OCI-LY7 (cell line): ENCODE measurements at regions not wholly inside any gene's neighbourhood (a gene's known extent, or its start where the extent isn't known, plus 50 kb on each side); places are given as distances from the start of the nearest gene placed in this dataset.

Experiments used
- BruUV-seq: library from RNA; stranded (reverse); fragments of 400-500 nt; replicated peaks from 2 replicates; lab custom pipeline; 2021; lab: Mats Ljungman, UMichigan
- CTCF ChIA-PET: fragments of 300-600 bp; sonication (Branson Sonifier 250); formaldehyde crosslinking; loops from one replicate; lab custom pipeline; 2022; ENCODE audit warnings: antibody characterized with exemption; ENCODE audit not compliant: unreplicated experiment; lab: Charles Lee
- POLR2A ChIA-PET: fragments of 300-600 bp; sonication (Branson Sonifier 250); formaldehyde crosslinking; loops from one replicate; lab custom pipeline; 2022; ENCODE audit warnings: antibody characterized with exemption; lab: Charles Lee
- DNase-seq: peaks from one replicate; pipeline ENCODE4 v3.0.0-alpha.2; 2015; ENCODE audit warnings: low spot score
- H2AFZ ChIP-seq: fragments of 200-600 bp; sonication (generic), shearing (Covaris generic); 2 replicates; pipeline ENCODE4 v1.6.1; 2014; ENCODE audit warnings: mild to moderate bottlenecking, antibody characterized with exemption, low read length, moderate library complexity
- H3K27ac ChIP-seq: fragments of 200-600 bp; sonication (generic); 2 replicates; pipeline ENCODE4 v1.5.1; 2014; ENCODE audit warnings: mixed run types, low read depth, mild to moderate bottlenecking, moderate library complexity, low read length, inconsistent platforms; ENCODE audit not compliant: poor library complexity, severe bottlenecking
- H3K36me3 ChIP-seq: fragments of 200-600 bp; sonication (generic); 2 replicates; pipeline ENCODE4 v1.6.1; 2014; ENCODE audit warnings: mild to moderate bottlenecking, antibody characterized with exemption, low read length, moderate library complexity, mixed read lengths; ENCODE audit not compliant: insufficient read depth
- H3K4me1 ChIP-seq: fragments of 200-600 bp; sonication (generic); 2 replicates; pipeline ENCODE4 v1.5.1; 2014; ENCODE audit warnings: mild to moderate bottlenecking, low read length; ENCODE audit not compliant: insufficient read depth, poor library complexity, severe bottlenecking
- H3K4me2 ChIP-seq: fragments of 200-600 bp; sonication (generic); 2 replicates; pipeline ENCODE4 v1.6.1; 2014; ENCODE audit warnings: mild to moderate bottlenecking, low read length
- H3K4me3 ChIP-seq: fragments of 200-600 bp; sonication (generic); 2 replicates; pipeline ENCODE4 v1.5.1; 2014; ENCODE audit warnings: mild to moderate bottlenecking, low read depth, low read length; ENCODE audit not compliant: poor library complexity, severe bottlenecking
- H3K79me2 ChIP-seq: fragments of 200-600 bp; sonication (generic); 2 replicates; pipeline ENCODE4 v1.6.1; 2016; ENCODE audit warnings: low read depth, mild to moderate bottlenecking, low read length, moderate library complexity, mixed read lengths; ENCODE audit not compliant: insufficient read depth
- H3K9me2 ChIP-seq: fragments of 200-600 bp; sonication (generic); 2 replicates; pipeline ENCODE4 v1.6.1; 2016; ENCODE audit warnings: mild to moderate bottlenecking, low read length, mixed read lengths; ENCODE audit not compliant: insufficient read depth
- H3K9me3 ChIP-seq: fragments of 200-600 bp; sonication (generic); 2 replicates; pipeline ENCODE4 v1.6.1; 2014; ENCODE audit warnings: mild to moderate bottlenecking, mixed run types, low read length, mixed read lengths
- H4K20me1 ChIP-seq: fragments of 200-600 bp; sonication (generic); 2 replicates; pipeline ENCODE4 v1.6.1; 2014; ENCODE audit warnings: mild to moderate bottlenecking, antibody characterized with exemption, low read length, moderate library complexity, mixed read lengths; ENCODE audit not compliant: insufficient read depth
- CTCF ChIP-seq: fragments of 200-600 bp; sonication (generic); conservative IDR thresholded peaks from 2 replicates; pipeline ENCODE4 v1.5.1; 2014; ENCODE audit warnings: mild to moderate bottlenecking, antibody characterized with exemption, low read length, moderate library complexity, mixed read lengths
- EZH2phosphoT487 ChIP-seq: fragments of 200-600 bp; sonication (generic); IDR thresholded peaks from 2 replicates; pipeline ENCODE4 v1.6.1; 2018; ENCODE audit warnings: low read depth, borderline replicate concordance, mild to moderate bottlenecking, mixed run types, antibody characterized with exemption, low read length, moderate library complexity, mixed read lengths
- intact Hi-C: fragments of 100-400 bp; cut with micrococcal nuclease; formaldehyde crosslinking; loops from one replicate; pipeline ENCODE4 v1.10.0; 2022; ENCODE audit not compliant: unreplicated experiment

GRCh38 chr4:146095860-146096259 lies 79.7 kb upstream of the LSM6 start:
- TF ChIP-seq EZH2phosphoT487 (no peak), CTCF (no peak)
- ChIA-PET POLR2A (interaction anchor here (0.8 to 1.0 kb wide), 3 partner anchors 9 to 36 kb away, joined by 3 to 6 read pairs (median 3); no protein-coding TSS in a partner anchor), CTCF (interaction anchor here (0.8 to 1.4 kb wide), 5 partner anchors 11 to 45 kb away, joined by 3 to 4 read pairs (median 3); no protein-coding TSS in a partner anchor)
- BruUV-seq = no TSS peak
- H3K27ac ChIP-seq = no peak overlapping the region
- H3K36me3 ChIP-seq = no peaks in the 10 kb centered on the region
- peaks cover 29% of the 10 kb centered on the region for H3K4me1 ChIP-seq
- H4K20me1 ChIP-seq = no peaks in the 10 kb centered on the region
- H3K4me2 ChIP-seq = no peak overlapping the region
- intact Hi-C loops = loop anchor here (1.0 kb wide), 1 partner anchor 139 kb away; no protein-coding TSS in a partner anchor
- H3K79me2 ChIP-seq = no peaks in the 10 kb centered on the region
- no peak overlapping the region for H3K4me3 ChIP-seq
- H2AFZ ChIP-seq = peak overlapping the region; percentile 94; the same call in 1 of the 2 replicates
- peaks cover 11% of the 10 kb centered on the region; the same call in 1 of the 2 replicates for H3K9me3 ChIP-seq
- H3K9me2 ChIP-seq = no peaks in the 10 kb centered on the region
- no peak for DNase-seq

- TF ChIP-seq CTCF (peak; percentile 100), EZH2phosphoT487 (no peak)
- no peaks in the 10 kb centered on the region for H3K36me3 ChIP-seq
- H3K4me2 ChIP-seq = peak overlapping the region; percentile 44; the same call in 1 of the 2 replicates
- BruUV-seq = no TSS peak
- intact Hi-C loops = loop anchor here (1.0 kb wide), 1 partner anchor 138 kb away; no protein-coding TSS in a partner anchor
- peak overlapping the region; percentile 94; the same call in 1 of the 2 replicates for H2AFZ ChIP-seq
- no peak overlapping the region for H3K27ac ChIP-seq
- no peaks in the 10 kb centered on the region for H3K79me2 ChIP-seq
- H3K4me3 ChIP-seq = no peak overlapping the region
- DNase-seq = peak; percentile 73
- ChIA-PET CTCF (interaction anchor here (0.8 to 1.4 kb wide), 5 partner anchors 10 to 44 kb away, joined by 3 to 4 read pairs (median 3); no protein-coding TSS in a partner anchor), POLR2A (interaction anchor here (0.8 to 1.0 kb wide), 3 partner anchors 9 to 35 kb away, joined by 3 to 6 read pairs (median 3); no protein-coding TSS in a partner anchor)
- peaks cover 11% of the 10 kb centered on the region; the same call in 1 of the 2 replicates for H3K9me3 ChIP-seq
- no peaks in the 10 kb centered on the region for H3K9me2 ChIP-seq
- H3K4me1 ChIP-seq = peaks cover 31% of the 10 kb centered on the region
- H4K20me1 ChIP-seq = no peaks in the 10 kb centered on the region
Observed at GRCh38 chr4:146095091-146095690, 80.3 kb upstream of the LSM6 start.

- Histone ChIP-seq H3K4me1 (peaks cover 17% of the 10 kb centered on the region), H3K4me2 (no peak overlapping the region), H4K20me1 (no peaks in the 10 kb centered on the region), H3K36me3 (no peaks in the 10 kb centered on the region), H3K9me3 (no peaks in the 10 kb centered on the region), H2AFZ (no peak overlapping the region), H3K4me3 (no peak overlapping the region), H3K9me2 (no peaks in the 10 kb centered on the region), H3K27ac (no peak overlapping the region), H3K79me2 (no peaks in the 10 kb centered on the region)
- intact Hi-C loops = no loop called here
- POLR2A ChIA-PET = interaction anchor here (0.8 to 6.1 kb wide), 4 partner anchors 13 to 28 kb away, joined by 3 to 41 read pairs (median 4); no protein-coding TSS in a partner anchor
- no TSS peak for BruUV-seq
- CTCF ChIA-PET = no interaction called here
- DNase-seq = no peak
- TF ChIP-seq EZH2phosphoT487 = no peak
- TF ChIP-seq CTCF = no peak
Observed at GRCh38 chr4:146088690-146089089, 86.8 kb upstream of the LSM6 start.
